ENCODE measurements at regions not wholly inside any gene's neighbourhood (a gene's known extent, or its start where the extent isn't known, plus 50 kb on each side); places are given as distances from the start of the nearest gene placed in this dataset.
A peak's percentile ranks its signal among the peaks of the same experiment; 100 is the strongest.

- Histone ChIP-seq H3K4me3 (ENCODE audit: low read depth, low read length) (no peak overlapping the region), H3K27me3 (ENCODE audit: control insufficient read depth, insufficient read depth, low read length) (no peaks in the 10 kb centered on the region), H3K27ac (ENCODE audit: insufficient read depth, low read length, poor library complexity, severe bottlenecking) (no peak overlapping the region), H3K4me1 (ENCODE audit: control insufficient read depth, insufficient read depth, low read length, poor library complexity, severe bottlenecking) (no peaks in the 10 kb centered on the region), H3K36me3 (ENCODE audit: control insufficient read depth, insufficient read depth, low read length) (no peaks in the 10 kb centered on the region), H3K9me3 (ENCODE audit: control insufficient read depth in 2 of 2, low read length in 2 of 2) (no peaks in the 10 kb centered on the region)
- Mint-ChIP-seq H3K4me1 (no peaks in the 10 kb centered on the region), H3K27me3 (peaks cover 4% of the 10 kb centered on the region), H3K4me3 (no peak overlapping the region), H3K27ac (no peak overlapping the region), H3K36me3 (no peaks in the 10 kb centered on the region), H3K9me3 (no peaks in the 10 kb centered on the region)
- DNase-seq (no peak), ATAC-seq (ENCODE audit: low read depth in 2 of 2) (no peak)
These were observed 186.7 kb downstream of the TJP1 start for GRCh38 chr15:29635513-29636098.

DNA sequence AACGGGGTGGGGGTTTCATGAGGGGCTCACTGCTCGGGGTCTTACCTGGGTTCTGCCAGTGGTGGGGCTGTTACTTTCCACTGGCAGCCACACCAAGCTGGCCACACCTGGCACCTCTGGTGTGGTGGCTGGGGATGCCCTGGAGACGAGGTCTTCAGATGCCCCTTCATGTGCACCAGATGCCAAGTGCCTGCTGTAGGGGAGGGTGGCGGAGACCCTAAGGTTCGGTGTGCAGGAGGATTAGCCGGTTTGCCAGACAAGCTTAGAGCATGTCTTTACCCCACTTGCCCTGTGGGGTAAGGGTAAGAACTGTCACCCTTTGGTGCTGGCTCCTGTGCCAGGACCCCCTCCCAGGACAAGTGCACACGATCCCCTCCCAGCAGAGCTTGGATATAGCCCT lies 188.3 kb downstream of the TJP1 start:
- ATAC-seq (ENCODE audit: low read depth in 2 of 2) (no peak), DNase-seq (no peak)
- Mint-ChIP-seq H3K27ac (no peak overlapping the region), H3K27me3 (peaks cover 4% of the 10 kb centered on the region), H3K36me3 (no peaks in the 10 kb centered on the region), H3K4me3 (no peak overlapping the region), H3K4me1 (no peaks in the 10 kb centered on the region), H3K9me3 (peaks cover 0 to 3% (median 0%) of the 10 kb centered on the region in 7 donors)
- no peaks in the 10 kb centered on the region for H3K9me3 ChIP-seq (ENCODE audit: control insufficient read depth in 2 of 2, low read length in 2 of 2)
- no peaks in the 10 kb centered on the region for H3K27me3 ChIP-seq (ENCODE audit: control insufficient read depth, insufficient read depth, low read length)
- no peak overlapping the region for H3K4me3 ChIP-seq (ENCODE audit: low read depth, low read length)
- H3K36me3 ChIP-seq (ENCODE audit: control insufficient read depth, insufficient read depth, low read length) = no peaks in the 10 kb centered on the region
- H3K4me1 ChIP-seq (ENCODE audit: control insufficient read depth, insufficient read depth, low read length, poor library complexity, severe bottlenecking) = no peaks in the 10 kb centered on the region
- H3K27ac ChIP-seq (ENCODE audit: insufficient read depth, low read length, poor library complexity, severe bottlenecking) = no peak overlapping the region

GRCh38 chr15:29632671-29633406 lies 189.4 kb downstream of the TJP1 start:
- no peaks in the 10 kb centered on the region for H3K4me1 ChIP-seq (ENCODE audit: control insufficient read depth, insufficient read depth, low read length, poor library complexity, severe bottlenecking)
- H3K27me3 ChIP-seq (ENCODE audit: control insufficient read depth, insufficient read depth, low read length) = no peaks in the 10 kb centered on the region
- H3K27ac ChIP-seq (ENCODE audit: insufficient read depth, low read length, poor library complexity, severe bottlenecking) = no peak overlapping the region
- no peaks in the 10 kb centered on the region for H3K9me3 ChIP-seq (ENCODE audit: control insufficient read depth in 2 of 2, low read length in 2 of 2)
- H3K27ac Mint-ChIP-seq = no peak overlapping the region
- H3K4me1 Mint-ChIP-seq = no peaks in the 10 kb centered on the region
- no peak overlapping the region for H3K4me3 ChIP-seq (ENCODE audit: low read depth, low read length)
- ATAC-seq (ENCODE audit: low read depth in 2 of 2) (no peak), DNase-seq (no peak)
- H3K4me3 Mint-ChIP-seq = no peak overlapping the region
- H3K27me3 Mint-ChIP-seq = peaks cover 4% of the 10 kb centered on the region
- H3K9me3 Mint-ChIP-seq = peaks cover 0 to 3% (median 0%) of the 10 kb centered on the region in 7 donors
- no peaks in the 10 kb centered on the region for H3K36me3 ChIP-seq (ENCODE audit: control insufficient read depth, insufficient read depth, low read length)
- no peaks in the 10 kb centered on the region for H3K36me3 Mint-ChIP-seq

- Mint-ChIP-seq H3K27ac (no peak overlapping the region), H3K27me3 (peaks cover 4% of the 10 kb centered on the region), H3K4me1 (no peaks in the 10 kb centered on the region), H3K9me3 (peaks cover 0 to 3% (median 0%) of the 10 kb centered on the region in 7 donors), H3K4me3 (no peak overlapping the region), H3K36me3 (no peaks in the 10 kb centered on the region)
- DNase-seq = no peak
- Histone ChIP-seq H3K4me3 (ENCODE audit: low read depth, low read length) (no peak overlapping the region), H3K27ac (ENCODE audit: insufficient read depth, low read length, poor library complexity, severe bottlenecking) (no peak overlapping the region), H3K27me3 (ENCODE audit: control insufficient read depth, insufficient read depth, low read length) (no peaks in the 10 kb centered on the region), H3K36me3 (ENCODE audit: control insufficient read depth, insufficient read depth, low read length) (no peaks in the 10 kb centered on the region), H3K4me1 (ENCODE audit: control insufficient read depth, insufficient read depth, low read length, poor library complexity, severe bottlenecking) (no peaks in the 10 kb centered on the region), H3K9me3 (ENCODE audit: control insufficient read depth in 2 of 2, low read length in 2 of 2) (no peaks in the 10 kb centered on the region)
- no peak for ATAC-seq (ENCODE audit: low read depth in 2 of 2)
These were observed 190.9 kb downstream of the TJP1 start for GRCh38 chr15:29631076-29632070.

DNA sequence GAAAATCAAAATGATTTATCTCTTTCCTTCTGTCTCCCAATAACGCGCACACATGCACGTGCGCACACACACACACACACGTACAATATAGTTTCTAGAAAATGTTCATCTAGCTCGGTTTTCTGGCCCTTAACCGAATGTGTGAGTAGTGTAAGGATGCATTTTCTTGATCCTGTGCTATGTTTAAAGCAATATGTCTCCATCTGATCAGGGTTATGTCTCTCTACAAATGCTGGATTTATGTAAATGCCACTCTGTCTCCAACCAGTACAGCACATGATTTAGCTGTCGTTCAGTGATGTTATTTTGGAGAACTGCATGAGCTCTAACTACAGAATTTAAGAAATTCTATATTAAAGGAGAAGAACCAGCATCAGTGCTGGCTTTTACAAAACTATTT lies 198.0 kb downstream of the TJP1 start:
- no peaks in the 10 kb centered on the region for H3K36me3 ChIP-seq (ENCODE audit: control insufficient read depth, insufficient read depth, low read length)
- no peaks in the 10 kb centered on the region for H3K9me3 ChIP-seq (ENCODE audit: control insufficient read depth in 2 of 2, low read length in 2 of 2)
- Mint-ChIP-seq H3K36me3 (no peaks in the 10 kb centered on the region), H3K27me3 (no peaks in the 10 kb centered on the region), H3K27ac (no peak overlapping the region), H3K9me3 (peaks cover 0 to 5% (median 2%) of the 10 kb centered on the region in 7 donors), H3K4me1 (no peaks in the 10 kb centered on the region), H3K4me3 (no peak overlapping the region)
- DNase-seq = no peak
- H3K27me3 ChIP-seq (ENCODE audit: control insufficient read depth, insufficient read depth, low read length) = no peaks in the 10 kb centered on the region
- H3K27ac ChIP-seq (ENCODE audit: insufficient read depth, low read length, poor library complexity, severe bottlenecking) = no peak overlapping the region
- no peak overlapping the region for H3K4me3 ChIP-seq (ENCODE audit: low read depth, low read length)
- no peak for ATAC-seq (ENCODE audit: low read depth in 2 of 2)
- H3K4me1 ChIP-seq (ENCODE audit: control insufficient read depth, insufficient read depth, low read length, poor library complexity, severe bottlenecking) = no peaks in the 10 kb centered on the region

GRCh38 chr15:29623116-29623639 lies 199.1 kb downstream of the TJP1 start:
- Histone ChIP-seq H3K36me3 (ENCODE audit: control insufficient read depth, insufficient read depth, low read length) (no peaks in the 10 kb centered on the region), H3K27ac (ENCODE audit: insufficient read depth, low read length, poor library complexity, severe bottlenecking) (no peak overlapping the region), H3K9me3 (ENCODE audit: control insufficient read depth in 2 of 2, low read length in 2 of 2) (no peaks in the 10 kb centered on the region), H3K27me3 (ENCODE audit: control insufficient read depth, insufficient read depth, low read length) (no peaks in the 10 kb centered on the region), H3K4me3 (ENCODE audit: low read depth, low read length) (no peak overlapping the region), H3K4me1 (ENCODE audit: control insufficient read depth, insufficient read depth, low read length, poor library complexity, severe bottlenecking) (no peaks in the 10 kb centered on the region)
- Mint-ChIP-seq H3K36me3 (no peaks in the 10 kb centered on the region), H3K27ac (peak overlapping the region in 1 of 3 donors; percentile 89), H3K4me1 (no peaks in the 10 kb centered on the region), H3K9me3 (peaks cover 0 to 5% (median 1%) of the 10 kb centered on the region in 7 donors), H3K4me3 (no peak overlapping the region), H3K27me3 (no peaks in the 10 kb centered on the region)
- ATAC-seq (ENCODE audit: low read depth in 2 of 2) (no peak), DNase-seq (no peak)

DNA sequence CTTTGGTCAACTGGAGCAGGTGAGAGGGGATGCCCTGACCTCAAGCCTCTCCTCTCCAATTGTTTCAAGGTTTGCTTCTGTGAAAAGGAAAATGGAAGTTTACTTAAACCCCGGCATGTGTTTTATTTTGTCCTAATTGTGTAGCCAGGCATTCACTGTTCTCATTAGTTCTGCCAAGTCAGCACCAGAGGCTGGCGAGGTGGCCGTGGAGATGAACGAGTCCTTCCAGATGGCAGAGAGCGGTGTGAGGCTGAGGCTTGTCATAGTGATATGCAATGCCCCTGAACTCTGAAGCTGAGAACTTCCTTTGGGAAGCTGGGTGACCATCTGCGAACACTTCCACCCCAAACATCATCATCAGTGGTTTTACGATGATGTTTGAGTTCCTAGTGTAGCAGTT lies 199.6 kb downstream of the TJP1 start:
- no peak for DNase-seq
- H3K4me3 ChIP-seq (ENCODE audit: low read depth, low read length) = no peak overlapping the region
- no peaks in the 10 kb centered on the region for H3K27me3 ChIP-seq (ENCODE audit: control insufficient read depth, insufficient read depth, low read length)
- Mint-ChIP-seq H3K4me3 (no peak overlapping the region), H3K9me3 (peaks cover 0 to 5% (median 2%) of the 10 kb centered on the region in 7 donors), H3K36me3 (no peaks in the 10 kb centered on the region), H3K27ac (no peak overlapping the region), H3K27me3 (no peaks in the 10 kb centered on the region), H3K4me1 (no peaks in the 10 kb centered on the region)
- H3K27ac ChIP-seq (ENCODE audit: insufficient read depth, low read length, poor library complexity, severe bottlenecking) = no peak overlapping the region
- H3K36me3 ChIP-seq (ENCODE audit: control insufficient read depth, insufficient read depth, low read length) = no peaks in the 10 kb centered on the region
- no peaks in the 10 kb centered on the region for H3K9me3 ChIP-seq (ENCODE audit: control insufficient read depth in 2 of 2, low read length in 2 of 2)
- no peak for ATAC-seq (ENCODE audit: low read depth in 2 of 2)
- no peaks in the 10 kb centered on the region for H3K4me1 ChIP-seq (ENCODE audit: control insufficient read depth, insufficient read depth, low read length, poor library complexity, severe bottlenecking)
